Brain microvascular endothelial cell (primary cell): ENCODE measurements at regions not wholly inside any gene's neighbourhood (a gene's known extent, or its start where the extent isn't known, plus 50 kb on each side); places are given as distances from the start of the nearest gene placed in this dataset.
"Not testable (repeated sequence)": the region's sequence is repeated elsewhere in the genome, so short reads cannot be mapped to it uniquely, and the experiment has no call there.

ENCODE experiments used
- DNase-seq: peaks from one replicate; pipeline ENCODE4 v3.0.0-alpha.2; 2020
- H3K27ac ChIP-seq: fragments of 250-450 bp; sonication (Bioruptor Pico); 2 replicates; pipeline ENCODE4 v1.5.1; 2020; ENCODE audit warnings: mild to moderate bottlenecking, moderate library complexity
- H3K27me3 ChIP-seq: fragments of 250-450 bp; sonication (Bioruptor Pico); replicated peaks from 2 replicates; pipeline ENCODE4 v1.5.1; 2020; ENCODE audit warnings: mild to moderate bottlenecking
- H3K36me3 ChIP-seq: fragments of 250-450 bp; sonication (Bioruptor Pico); replicated peaks from 2 replicates; pipeline ENCODE4 v1.5.1; 2020; ENCODE audit warnings: mild to moderate bottlenecking
- H3K4me3 ChIP-seq: 2 replicates; pipeline ENCODE4 v1.5.1; 2011; ENCODE audit warnings: low read depth, mild to moderate bottlenecking, control low read depth, low read length, moderate library complexity
- in situ Hi-C: cut with HindIII; loops from 2 replicates; pipeline ENCODE4 v1.10.0; 2017; ENCODE audit warnings: low sequenced_read_pairs, low pct_ligation_motif_present
- TF ChIP-seq, protein P1 (sequence below): IDR thresholded peaks from 2 replicates; pipeline ENCODE4 v1.5.1; 2011; ENCODE audit warnings: low read depth, mild to moderate bottlenecking, moderate library complexity, low read length, control low read depth, inconsistent platforms; ENCODE audit errors: missing control alignments

DNA sequence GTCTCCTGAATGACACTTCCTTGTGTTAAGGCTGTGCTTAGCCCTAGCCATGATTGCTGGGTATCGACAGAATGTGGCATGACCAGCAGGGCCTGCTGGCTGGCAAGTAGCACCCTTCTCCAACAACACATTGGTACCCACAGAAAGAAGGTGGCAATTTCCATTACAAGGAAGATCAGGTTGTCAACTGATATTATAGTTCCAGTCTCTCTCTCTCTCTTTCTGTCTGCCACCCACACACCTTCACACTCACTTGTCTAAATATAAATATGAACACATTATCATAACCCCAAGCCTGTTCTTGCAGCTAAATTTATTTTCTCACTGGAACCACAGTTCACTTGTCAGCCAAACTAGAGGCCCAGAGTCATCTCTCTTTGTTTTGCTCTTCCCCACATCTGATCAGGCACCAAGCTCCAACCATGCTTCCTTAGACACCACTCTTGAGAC, 408.1 kb upstream of the PIK3R1 start:
- TF ChIP-seq, protein P1, sequence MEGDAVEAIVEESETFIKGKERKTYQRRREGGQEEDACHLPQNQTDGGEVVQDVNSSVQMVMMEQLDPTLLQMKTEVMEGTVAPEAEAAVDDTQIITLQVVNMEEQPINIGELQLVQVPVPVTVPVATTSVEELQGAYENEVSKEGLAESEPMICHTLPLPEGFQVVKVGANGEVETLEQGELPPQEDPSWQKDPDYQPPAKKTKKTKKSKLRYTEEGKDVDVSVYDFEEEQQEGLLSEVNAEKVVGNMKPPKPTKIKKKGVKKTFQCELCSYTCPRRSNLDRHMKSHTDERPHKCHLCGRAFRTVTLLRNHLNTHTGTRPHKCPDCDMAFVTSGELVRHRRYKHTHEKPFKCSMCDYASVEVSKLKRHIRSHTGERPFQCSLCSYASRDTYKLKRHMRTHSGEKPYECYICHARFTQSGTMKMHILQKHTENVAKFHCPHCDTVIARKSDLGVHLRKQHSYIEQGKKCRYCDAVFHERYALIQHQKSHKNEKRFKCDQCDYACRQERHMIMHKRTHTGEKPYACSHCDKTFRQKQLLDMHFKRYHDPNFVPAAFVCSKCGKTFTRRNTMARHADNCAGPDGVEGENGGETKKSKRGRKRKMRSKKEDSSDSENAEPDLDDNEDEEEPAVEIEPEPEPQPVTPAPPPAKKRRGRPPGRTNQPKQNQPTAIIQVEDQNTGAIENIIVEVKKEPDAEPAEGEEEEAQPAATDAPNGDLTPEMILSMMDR, result no peak
- no peak for DNase-seq
- Histone ChIP-seq H3K36me3 (no peaks in the 10 kb centered on the region), H3K27ac (no peak overlapping the region), H3K4me3 (no peak overlapping the region), H3K27me3 (no peaks in the 10 kb centered on the region)
- in situ Hi-C loops, result no loop called here

DNA sequence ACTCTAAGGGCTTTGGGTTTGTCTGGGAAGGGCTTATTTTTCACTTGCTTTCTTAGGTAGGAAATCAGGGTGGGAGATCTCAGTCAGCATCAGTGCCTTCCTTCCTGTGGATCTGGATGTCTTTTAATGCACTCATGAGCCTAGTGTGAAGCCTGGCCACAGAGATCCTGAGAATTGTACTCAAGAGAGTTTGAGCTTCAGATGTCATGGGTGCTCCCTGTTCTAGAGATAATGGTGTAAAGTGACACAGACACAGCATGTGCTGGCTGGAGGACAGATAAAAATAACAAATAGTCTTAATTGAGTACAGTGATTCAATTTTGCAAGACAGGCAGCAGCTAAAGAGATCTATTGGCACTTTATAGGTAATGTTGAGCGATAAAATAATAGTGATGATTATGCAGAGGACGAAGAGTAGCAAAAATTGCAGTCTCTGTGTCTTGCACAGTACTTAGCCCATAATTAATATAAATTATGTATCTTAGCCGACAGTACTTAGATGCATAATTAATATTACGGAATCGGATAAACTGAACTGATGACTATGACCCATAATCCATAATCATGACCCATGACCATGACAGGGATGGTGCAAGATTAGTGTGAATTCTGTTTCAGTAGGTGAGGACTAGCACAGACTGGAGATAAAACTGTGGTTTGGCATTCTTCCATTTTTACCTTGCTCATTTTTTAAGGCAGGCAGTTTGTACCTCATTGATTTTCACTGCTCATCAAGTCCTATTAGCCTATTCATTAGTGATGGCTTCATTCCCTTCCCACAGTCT, 408.7 kb upstream of the PIK3R1 start:
- in situ Hi-C loops, result no loop called here
- DNase-seq, result no peak
- H3K4me3 ChIP-seq, result no peak overlapping the region
- no peaks in the 10 kb centered on the region for H3K27me3 ChIP-seq
- TF ChIP-seq, protein P1, result no peak
- no peaks in the 10 kb centered on the region for H3K36me3 ChIP-seq
- no peak overlapping the region for H3K27ac ChIP-seq

DNA sequence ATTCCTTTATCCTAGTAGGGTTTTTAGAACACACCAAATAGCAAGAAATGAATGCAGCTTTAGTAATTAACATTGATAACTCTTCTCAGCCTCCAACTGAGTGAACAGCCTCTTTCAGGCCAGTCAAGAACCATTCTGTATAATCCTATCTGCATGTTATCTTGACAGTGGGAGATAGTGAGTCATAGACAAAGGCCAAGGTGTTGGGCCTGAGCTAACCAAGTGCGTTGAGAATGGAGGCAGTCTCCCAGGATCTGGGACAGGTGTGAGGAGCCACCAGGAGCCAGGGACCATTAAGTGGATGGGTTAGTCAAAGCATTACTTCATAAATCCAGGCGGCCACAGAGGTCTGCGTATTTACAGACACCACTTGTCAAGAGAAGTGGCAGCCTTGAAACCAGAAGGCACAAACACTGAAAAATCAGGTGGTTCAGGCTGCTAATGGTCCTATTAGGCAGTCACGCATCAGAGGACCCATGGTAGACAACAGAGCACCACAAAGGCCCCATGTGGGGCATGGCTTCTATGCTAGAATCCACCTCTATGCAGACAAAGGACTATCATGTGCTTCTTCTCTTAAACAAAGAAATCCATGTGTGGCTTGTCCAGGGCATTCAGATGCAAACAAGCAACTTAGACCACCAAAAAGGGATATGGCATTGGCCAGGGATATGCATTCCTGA, 409.7 kb upstream of the PIK3R1 start:
- Histone ChIP-seq H3K27ac (no peak overlapping the region), H3K27me3 (no peaks in the 10 kb centered on the region), H3K4me3 (no peak overlapping the region), H3K36me3 (no peaks in the 10 kb centered on the region)
- TF ChIP-seq, protein P1, result no peak
- in situ Hi-C loops, result no loop called here
- DNase-seq, result no peak

DNA sequence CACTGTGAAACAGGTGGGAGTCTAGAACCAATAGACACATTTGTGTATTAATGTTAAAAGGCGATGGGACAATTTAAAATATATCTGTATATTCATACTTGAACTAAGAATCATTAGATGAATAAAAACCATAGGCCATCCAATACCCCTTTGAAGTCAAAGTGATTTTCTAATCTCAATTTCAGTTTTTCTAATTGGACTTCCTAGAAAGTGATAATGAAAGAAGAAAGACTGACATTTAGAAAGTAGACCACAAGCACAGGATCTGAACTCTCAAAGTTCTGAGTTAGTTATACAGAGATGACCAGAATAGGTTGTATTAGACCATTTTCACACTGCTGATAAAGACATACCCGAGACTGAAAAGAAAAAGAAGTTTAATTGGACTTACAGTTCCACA, 412.8 kb upstream of the PIK3R1 start:
- in situ Hi-C loops, result no loop called here
- Histone ChIP-seq H3K27ac (no peak overlapping the region), H3K36me3 (no peaks in the 10 kb centered on the region), H3K4me3 (no peak overlapping the region), H3K27me3 (no peaks in the 10 kb centered on the region)
- no peak for DNase-seq
- TF ChIP-seq, protein P1, result no peak

DNA sequence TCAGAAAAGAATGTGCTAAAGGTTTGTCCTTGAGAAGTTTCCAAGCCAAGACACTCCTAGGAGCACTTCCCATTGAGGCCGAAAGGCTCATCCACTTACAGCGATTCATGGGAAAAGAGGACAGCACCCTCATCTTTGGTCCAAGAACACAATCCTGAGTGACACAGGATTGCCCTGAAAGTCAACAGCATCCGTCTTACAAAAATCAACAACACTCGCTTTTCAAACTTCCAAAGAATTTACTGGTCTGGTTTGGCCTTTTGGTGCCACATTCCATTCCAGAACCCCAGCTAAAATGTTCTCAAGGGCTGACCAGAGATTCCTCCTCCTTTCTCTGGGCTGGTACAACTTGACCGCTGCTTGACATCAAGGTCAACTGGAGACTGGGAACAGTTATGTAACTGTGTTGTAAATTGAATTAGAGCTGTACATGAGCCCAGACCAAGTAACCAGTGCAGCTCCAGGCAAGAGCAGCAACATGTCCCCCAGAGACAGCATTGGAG, 415.8 kb upstream of the PIK3R1 start:
- Histone ChIP-seq H3K36me3 (no peaks in the 10 kb centered on the region), H3K27me3 (no peaks in the 10 kb centered on the region), H3K4me3 (no peak overlapping the region), H3K27ac (no peak overlapping the region)
- DNase-seq, result peak; percentile 44
- in situ Hi-C loops, result no loop called here
- TF ChIP-seq, protein P1, result no peak

DNA sequence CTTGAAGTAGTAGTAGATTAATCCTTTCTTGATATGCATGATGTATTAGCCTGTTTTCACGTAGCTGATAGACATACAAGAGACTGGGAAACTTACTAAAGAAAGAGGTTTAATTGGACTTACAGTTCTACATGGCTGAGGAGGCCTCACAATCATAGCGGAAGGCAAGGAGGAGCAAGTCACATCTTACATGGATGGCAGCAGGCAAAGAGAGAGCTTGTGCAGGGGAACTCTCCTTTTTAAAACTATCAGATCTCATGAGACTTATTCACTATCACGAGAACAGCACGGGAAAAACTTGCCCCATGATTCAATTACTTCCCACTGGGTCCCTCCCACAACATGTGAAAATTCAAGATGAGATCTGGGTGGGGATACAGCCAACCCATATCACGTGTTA, 417.1 kb upstream of the PIK3R1 start:
- in situ Hi-C loops, H3K36me3 ChIP-seq, H3K27me3 ChIP-seq, DNase-seq, H3K4me3 ChIP-seq, H3K27ac ChIP-seq: not testable (repeated sequence)
